HG02763 (cell line): ENCODE measurements at regions not wholly inside any gene's neighbourhood (a gene's known extent, or its start where the extent isn't known, plus 50 kb on each side); places are given as distances from the start of the nearest gene placed in this dataset.

Source experiments
- ATAC-seq: cut with Tn5 transposase; IDR thresholded peaks from one replicate; pipeline ENCODE4 v1.9.1; 2021; ENCODE audit warnings: mild to moderate bottlenecking, moderate library complexity; ENCODE audit not compliant: unreplicated experiment

GRCh38 chr1:168782559-168783116 lies 53.6 kb upstream of the DPT start:
- no peak for ATAC-seq

- ATAC-seq, result no peak
These were observed 54.6 kb upstream of the DPT start for GRCh38 chr1:168783458-168784210.

DNA sequence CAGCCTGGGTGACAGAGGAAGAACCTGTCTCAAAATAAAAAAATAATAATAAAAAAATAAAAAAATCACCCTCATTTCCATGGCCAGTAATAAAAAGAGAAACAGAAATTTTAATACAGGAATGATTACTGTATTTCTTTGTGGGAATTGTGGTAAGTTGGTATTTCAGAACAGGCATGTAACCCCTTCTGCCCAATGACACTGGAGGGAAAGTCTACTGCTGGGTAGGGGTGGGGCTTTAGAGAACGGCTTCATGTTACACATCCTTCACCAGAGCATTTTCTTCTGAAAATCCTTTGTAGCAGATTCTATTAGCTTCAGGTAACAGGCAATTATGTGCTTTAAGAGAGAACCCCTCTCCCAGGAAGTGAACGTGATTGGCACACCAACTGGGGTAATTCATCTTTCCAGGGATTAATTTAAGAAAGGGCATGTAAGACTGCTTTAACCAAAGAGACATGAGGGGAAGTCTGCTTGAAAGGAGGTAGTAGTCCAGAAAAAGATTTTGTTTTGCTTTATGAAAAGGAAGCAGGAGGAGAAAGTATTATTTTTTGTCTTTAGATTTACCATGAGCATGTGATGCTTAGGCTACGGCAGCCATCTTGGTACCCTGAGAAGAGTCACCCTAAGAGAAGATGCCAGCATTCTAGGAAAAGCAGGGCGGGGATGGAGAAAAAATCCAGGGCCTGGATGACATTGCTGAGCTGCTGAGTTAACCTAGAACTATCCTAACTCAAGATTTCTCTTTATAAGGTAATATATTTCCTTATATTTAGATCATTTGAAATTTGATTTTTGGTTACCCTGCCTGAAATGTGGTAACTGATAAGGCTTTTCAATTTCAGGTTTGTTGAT lies 57.7 kb upstream of the DPT start:
- no peak for ATAC-seq

- no peak for ATAC-seq
These were observed 59.3 kb upstream of the DPT start for GRCh38 chr1:168788258-168788657.

GRCh38 chr1:168789501-168789900 lies 60.5 kb upstream of the DPT start:
- ATAC-seq, result no peak

- ATAC-seq, result no peak
These were observed 63.1 kb upstream of the DPT start for GRCh38 chr1:168792142-168792541.

- no peak for ATAC-seq
These were observed 63.7 kb upstream of the DPT start for GRCh38 chr1:168792592-168793125.

- ATAC-seq, result no peak
These were observed 65.1 kb upstream of the DPT start for GRCh38 chr1:168794057-168794456.

- no peak for ATAC-seq
These were observed 66.7 kb upstream of the DPT start for GRCh38 chr1:168795681-168796080.

- ATAC-seq, result no peak
These were observed 71.1 kb upstream of the DPT start for GRCh38 chr1:168799927-168800605.

DNA sequence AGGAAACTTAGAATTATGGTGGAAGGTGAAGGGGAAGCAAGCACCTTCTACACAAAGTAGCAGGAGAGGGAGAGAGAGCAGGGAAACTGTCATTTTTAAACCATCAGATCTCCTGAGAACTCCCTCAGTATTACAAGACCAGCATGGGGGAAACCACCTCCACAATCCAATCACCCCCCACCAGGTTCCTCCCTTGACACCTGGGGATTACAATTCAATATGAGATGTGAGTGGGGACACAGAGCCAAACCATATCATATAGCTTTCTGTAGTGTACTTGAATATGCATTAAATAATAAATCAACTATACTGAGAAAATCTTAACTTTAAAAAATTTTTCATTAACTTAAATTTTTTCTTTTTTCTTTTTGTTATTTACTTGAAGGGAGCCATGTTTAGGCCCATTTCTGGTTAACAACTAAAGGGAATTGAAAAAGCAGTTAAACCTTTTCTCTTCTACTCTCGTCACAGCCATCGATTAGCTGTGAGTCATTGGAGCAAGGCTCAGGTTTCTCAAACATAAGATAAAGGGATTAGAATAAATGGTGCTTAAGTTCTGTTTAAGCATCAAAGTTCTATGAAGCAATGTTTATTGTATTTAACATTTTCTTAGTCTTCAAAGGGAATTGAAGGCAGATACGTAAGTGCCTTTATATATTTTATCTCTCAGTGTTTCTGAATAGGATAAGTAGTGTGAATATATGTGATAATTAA lies 72.2 kb upstream of the DPT start:
- ATAC-seq, result no peak

GRCh38 chr1:168803806-168804510 lies 75.0 kb upstream of the DPT start:
- ATAC-seq, result no peak

GRCh38 chr1:168806952-168807351 lies 77.9 kb upstream of the DPT start:
- ATAC-seq, result no peak

DNA sequence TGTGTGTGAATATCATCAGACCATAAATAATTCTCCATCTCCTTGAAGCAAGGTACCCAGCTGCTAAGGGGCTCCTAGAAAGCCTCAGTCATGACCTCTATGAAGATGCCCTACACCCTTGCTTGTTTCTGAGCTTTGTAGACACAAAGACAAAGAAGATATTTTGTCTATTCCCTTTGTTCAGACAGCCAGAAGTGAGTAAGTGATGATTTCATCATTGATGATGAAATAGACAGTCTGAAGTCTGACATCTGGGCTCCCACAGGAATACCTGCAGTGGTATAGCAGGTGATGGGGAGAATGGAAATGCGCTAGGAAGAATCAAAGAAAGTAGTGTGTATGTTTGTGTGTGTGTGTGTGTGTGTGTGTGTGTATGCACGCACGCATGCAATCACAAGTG lies 82.2 kb upstream of the DPT start:
- no peak for ATAC-seq

GRCh38 chr1:168819668-168820067 lies 90.7 kb upstream of the DPT start:
- ATAC-seq, result no peak

DNA sequence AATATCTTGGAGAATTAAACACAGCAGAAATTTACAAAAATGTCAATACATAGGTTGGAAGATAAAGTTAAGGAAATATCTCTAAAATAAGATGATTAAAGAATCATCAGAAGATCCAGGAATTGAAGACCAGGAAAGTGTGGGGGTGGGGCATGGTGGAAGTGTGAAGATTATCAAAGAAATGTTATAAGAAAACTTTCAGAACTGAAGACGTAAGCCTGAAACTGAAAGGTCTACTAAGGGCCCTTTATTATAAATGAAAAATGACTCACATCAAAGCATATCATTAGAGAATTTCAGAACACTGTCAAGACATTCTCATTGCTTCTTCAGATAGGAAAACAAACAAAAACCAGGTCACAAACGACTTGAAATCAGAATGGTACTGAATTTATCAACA lies 92.4 kb upstream of the DPT start:
- no peak for ATAC-seq

- no peak for ATAC-seq
These were observed 93.9 kb upstream of the DPT start for GRCh38 chr1:168822911-168823310.

DNA sequence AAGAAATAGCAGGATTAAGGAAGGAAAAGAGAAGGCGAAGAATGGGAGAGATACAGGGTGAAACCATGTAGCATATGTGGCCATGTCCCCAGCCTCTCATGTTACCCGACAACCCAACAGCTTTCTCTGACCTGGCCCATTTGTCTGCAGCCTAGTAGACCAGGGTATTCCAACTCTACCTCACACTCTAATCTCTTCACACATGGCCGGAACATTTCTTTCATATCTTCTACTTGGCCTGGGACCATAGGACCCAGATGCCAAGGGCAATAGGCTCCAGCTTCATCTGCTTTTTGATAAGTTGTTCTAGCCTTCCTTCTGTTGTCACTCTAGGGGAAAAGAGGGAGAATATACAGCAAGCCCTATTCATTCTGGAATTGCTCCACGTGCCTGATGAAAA lies 95.0 kb upstream of the DPT start:
- ATAC-seq, result no peak

- ATAC-seq, result no peak
These were observed 95.5 kb upstream of the DPT start for GRCh38 chr1:168824418-168825065.
